B cell (primary cell): ENCODE measurements at regions not wholly inside any gene's neighbourhood (a gene's known extent, or its start where the extent isn't known, plus 50 kb on each side); places are given as distances from the start of the nearest gene placed in this dataset.

Source experiments
- ATAC-seq: fragments of 200-7000 bp; cut with Tn5 transposase; one replicate; pipeline ENCODE4 v1.10.0; 2021; ENCODE audit warnings: low read depth, mild to moderate bottlenecking, moderate number of reproducible peaks, moderate library complexity
- CTCF ChIA-PET: fragments of 350-600 bp; sonication (Branson Sonifier 250); formaldehyde crosslinking; loops from one replicate; lab custom pipeline; 2021; ENCODE audit warnings: antibody characterized with exemption, inconsistent platforms; lab: Charles Lee
- POLR2A ChIA-PET: fragments of 350-600 bp; sonication (Branson Sonifier 250); formaldehyde crosslinking; loops from one replicate; lab custom pipeline; 2021; ENCODE audit warnings: antibody characterized with exemption; lab: Charles Lee
- DNase-seq: peaks from one replicate; pipeline ENCODE4 v3.0.0; 2013
- H2AFZ ChIP-seq: 2 replicates; pipeline ENCODE4 v1.6.1; 2012; ENCODE audit warnings: mild to moderate bottlenecking, low read depth, low read length; ENCODE audit not compliant: insufficient read depth, poor library complexity, severe bottlenecking
- H3K27ac ChIP-seq, 2 donors: 1 replicate in 1 of 2; 2 replicates in 1 of 2; pipeline ENCODE4 v1.5.1; 2012 to 2013; ENCODE audit warnings: low read length in 2 of 2, mild to moderate bottlenecking in 2 of 2, moderate library complexity in 1 of 2
- H3K27me3 ChIP-seq, 4 experiments: fragments of 200-600 bp in 1 of 4; sonication (generic) in 1 of 4; replicated peaks in 1 of 4; 1 replicate in 2 of 4; 2 replicates in 2 of 4; pipeline versions ENCODE4 v1.6.1 to v1.7.0; 2013 to 2016; ENCODE audit warnings: low read length in 3 of 4, mild to moderate bottlenecking in 2 of 4, mixed read lengths in 1 of 4, moderate library complexity in 1 of 4; ENCODE audit not compliant: insufficient read depth in 4 of 4, control insufficient read depth in 3 of 4; ENCODE audit errors: control extremely low read depth in 1 of 4
- H3K36me3 ChIP-seq, 2 experiments: replicated peaks in 1 of 2; 1 replicate in 1 of 2; 2 replicates in 1 of 2; pipeline versions ENCODE4 v1.6.1 to v1.7.1; 2013; ENCODE audit warnings: low read length in 1 of 2; ENCODE audit not compliant: insufficient read depth in 2 of 2, control insufficient read depth in 1 of 2; ENCODE audit errors: control extremely low read depth in 1 of 2, extremely low read depth in 1 of 2
- H3K4me1 ChIP-seq, 2 donors: fragments of 200-600 bp in 1 of 2; sonication (generic) in 1 of 2; 1 replicate in 1 of 2; 2 replicates in 1 of 2; pipeline versions ENCODE4 v1.5.1 to v1.6.1; 2013 to 2017; ENCODE audit warnings: low read length in 2 of 2; ENCODE audit not compliant: control insufficient read depth in 2 of 2, insufficient read depth in 2 of 2
- H3K4me2 ChIP-seq: replicated peaks from 2 replicates; pipeline ENCODE3; 2012; ENCODE audit warnings: mild to moderate bottlenecking, low read depth, low read length; ENCODE audit not compliant: poor library complexity, severe bottlenecking
- H3K4me3 ChIP-seq, 5 experiments: fragments of 200-600 bp in 1 of 5; sonication (generic) in 1 of 5; 1 replicate in 3 of 5; 2 replicates in 2 of 5; pipeline versions ENCODE4 v1.5.1 to v1.7.0; 2011 to 2016; ENCODE audit warnings: low read length in 4 of 5, mild to moderate bottlenecking in 4 of 5, low read depth in 2 of 5, control low read depth in 1 of 5, moderate library complexity in 1 of 5; ENCODE audit not compliant: insufficient read depth in 1 of 5; ENCODE audit errors: control extremely low read depth in 1 of 5, extremely low read depth in 1 of 5
- H3K79me2 ChIP-seq: fragments of 200-600 bp; sonication (generic); one replicate; pipeline ENCODE4 v1.6.0; 2016; ENCODE audit warnings: low read length; ENCODE audit not compliant: control insufficient read depth, insufficient read depth
- H3K9ac ChIP-seq: fragments of 200-600 bp; sonication (generic); 2 replicates; pipeline ENCODE4 v1.6.1; 2017; ENCODE audit warnings: mild to moderate bottlenecking, low read length, moderate library complexity
- H3K9me3 ChIP-seq, 3 donors: one replicate each; pipeline versions ENCODE4 v1.6.1 to v1.7.1; 2013; ENCODE audit warnings: low read length in 2 of 3; ENCODE audit not compliant: control insufficient read depth in 2 of 3, insufficient read depth in 1 of 3; ENCODE audit errors: control extremely low read depth in 1 of 3
- H4K20me1 ChIP-seq: 2 replicates; pipeline ENCODE4 v1.6.0; 2012; ENCODE audit warnings: mild to moderate bottlenecking, low read length; ENCODE audit not compliant: insufficient read depth, control insufficient read depth, poor library complexity, severe bottlenecking
- H3K27ac Mint-ChIP-seq: one replicate; pipeline ENCODE4 v1.8.0; 2021; ENCODE audit warnings: mixed read lengths
- H3K27me3 Mint-ChIP-seq: one replicate; pipeline ENCODE4 v1.8.0; 2021; ENCODE audit warnings: mixed read lengths
- H3K4me1 Mint-ChIP-seq: one replicate; pipeline ENCODE4 v1.8.0; 2021; ENCODE audit warnings: mixed read lengths
- H3K4me3 Mint-ChIP-seq: one replicate; pipeline ENCODE4 v1.8.0; 2021; ENCODE audit warnings: mixed read lengths
- H3K9me3 Mint-ChIP-seq: one replicate; pipeline ENCODE4 v1.8.0; 2022; ENCODE audit warnings: mixed read lengths; ENCODE audit not compliant: insufficient read depth
- EZH2 ChIP-seq: IDR thresholded peaks from 2 replicates; pipeline ENCODE4 v1.6.1; 2012; ENCODE audit warnings: borderline replicate concordance, low read depth, mild to moderate bottlenecking, moderate library complexity, low read length; ENCODE audit not compliant: insufficient read depth, poor library complexity, severe bottlenecking
- intact Hi-C: fragments of 100-400 bp; cut with micrococcal nuclease; formaldehyde crosslinking; loops from one replicate; pipeline ENCODE4 v1.10.0; 2022
- TF ChIP-seq, protein P1 (sequence below): fragments of 200-600 bp; IDR thresholded peaks from one replicate; pipeline ENCODE4 v1.8.0; 2022; ENCODE audit warnings: antibody characterized with exemption, mild to moderate bottlenecking

DNA sequence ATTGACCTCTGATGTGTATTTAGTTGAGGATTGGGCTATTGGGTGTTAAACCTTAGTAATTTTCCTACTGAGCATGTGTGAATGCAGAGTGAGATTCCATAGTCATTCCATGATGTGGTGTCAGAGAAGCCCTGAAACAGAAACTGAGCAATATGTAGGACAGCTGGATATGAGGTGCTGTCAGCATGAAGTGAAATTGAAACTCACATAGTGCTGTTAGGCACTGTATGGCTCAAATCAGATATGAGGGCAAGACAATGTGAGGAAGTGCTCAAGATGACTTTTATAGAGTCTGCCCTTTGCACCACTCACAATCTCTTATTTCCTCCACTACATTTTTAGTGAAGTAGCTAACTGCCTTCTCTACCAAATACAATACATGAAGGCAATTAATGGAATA is 188.3 kb downstream of the SH3BGRL start:
- no peak overlapping the region for H3K4me3 ChIP-seq
- no peaks in the 10 kb centered on the region for H3K79me2 ChIP-seq
- no peak overlapping the region for H3K4me3 Mint-ChIP-seq
- peaks cover 0 to 1% (median 0%) of the 10 kb centered on the region in 3 donors for H3K9me3 ChIP-seq
- ATAC-seq (no peak), DNase-seq (no peak)
- H4K20me1 ChIP-seq = no peaks in the 10 kb centered on the region
- no peak overlapping the region for H3K4me2 ChIP-seq
- H3K9ac ChIP-seq = no peak overlapping the region
- no peak overlapping the region for H3K27ac Mint-ChIP-seq
- H2AFZ ChIP-seq = no peak overlapping the region
- intact Hi-C loops = no loop called here
- H3K27me3 ChIP-seq = no peaks in the 10 kb centered on the region
- ChIA-PET CTCF (no interaction called here), POLR2A (no interaction called here)
- no peaks in the 10 kb centered on the region for H3K9me3 Mint-ChIP-seq
- no peak overlapping the region for H3K27ac ChIP-seq
- TF ChIP-seq, protein P1, sequence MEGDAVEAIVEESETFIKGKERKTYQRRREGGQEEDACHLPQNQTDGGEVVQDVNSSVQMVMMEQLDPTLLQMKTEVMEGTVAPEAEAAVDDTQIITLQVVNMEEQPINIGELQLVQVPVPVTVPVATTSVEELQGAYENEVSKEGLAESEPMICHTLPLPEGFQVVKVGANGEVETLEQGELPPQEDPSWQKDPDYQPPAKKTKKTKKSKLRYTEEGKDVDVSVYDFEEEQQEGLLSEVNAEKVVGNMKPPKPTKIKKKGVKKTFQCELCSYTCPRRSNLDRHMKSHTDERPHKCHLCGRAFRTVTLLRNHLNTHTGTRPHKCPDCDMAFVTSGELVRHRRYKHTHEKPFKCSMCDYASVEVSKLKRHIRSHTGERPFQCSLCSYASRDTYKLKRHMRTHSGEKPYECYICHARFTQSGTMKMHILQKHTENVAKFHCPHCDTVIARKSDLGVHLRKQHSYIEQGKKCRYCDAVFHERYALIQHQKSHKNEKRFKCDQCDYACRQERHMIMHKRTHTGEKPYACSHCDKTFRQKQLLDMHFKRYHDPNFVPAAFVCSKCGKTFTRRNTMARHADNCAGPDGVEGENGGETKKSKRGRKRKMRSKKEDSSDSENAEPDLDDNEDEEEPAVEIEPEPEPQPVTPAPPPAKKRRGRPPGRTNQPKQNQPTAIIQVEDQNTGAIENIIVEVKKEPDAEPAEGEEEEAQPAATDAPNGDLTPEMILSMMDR = no peak
- TF ChIP-seq EZH2 = no peak
- H3K4me1 Mint-ChIP-seq = no peaks in the 10 kb centered on the region
- H3K36me3 ChIP-seq = no peaks in the 10 kb centered on the region
- H3K4me1 ChIP-seq = no peaks in the 10 kb centered on the region
- H3K27me3 Mint-ChIP-seq = peaks cover 3% of the 10 kb centered on the region

DNA sequence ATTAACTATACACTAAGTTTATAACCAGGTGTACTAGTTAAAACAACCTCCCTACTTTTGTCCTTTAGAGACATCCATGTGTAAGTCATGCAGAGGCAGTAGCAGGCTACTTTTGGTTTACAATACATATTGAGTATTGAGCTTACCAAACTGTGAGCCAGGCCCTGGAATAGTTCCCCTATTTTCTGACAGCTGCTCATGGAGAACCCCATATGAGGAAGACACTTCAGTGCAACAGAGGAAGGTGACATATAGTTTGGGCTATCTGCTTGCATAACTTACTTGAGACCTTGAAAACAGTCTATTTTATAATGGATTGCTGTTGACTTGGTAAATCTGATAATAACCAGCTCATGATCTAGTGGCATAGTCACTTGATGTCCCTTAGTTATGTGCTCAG is 190.5 kb downstream of the SH3BGRL start:
- intact Hi-C loops = no loop called here
- H3K9ac ChIP-seq = no peak overlapping the region
- no peaks in the 10 kb centered on the region for H3K4me1 Mint-ChIP-seq

More for the DNA sequence above, 190.5 kb downstream of the SH3BGRL start:
- TF ChIP-seq, protein P1 = no peak
- TF ChIP-seq EZH2 = no peak
- Histone ChIP-seq H3K27me3 (no peaks in the 10 kb centered on the region), H3K79me2 (no peaks in the 10 kb centered on the region), H4K20me1 (no peaks in the 10 kb centered on the region), H3K9me3 (peaks cover 0 to 1% (median 0%) of the 10 kb centered on the region in 3 donors), H3K4me2 (no peak overlapping the region), H2AFZ (no peak overlapping the region), H3K4me3 (no peak overlapping the region), H3K4me1 (no peaks in the 10 kb centered on the region), H3K27ac (no peak overlapping the region), H3K36me3 (no peaks in the 10 kb centered on the region)
- ATAC-seq (no peak), DNase-seq (no peak)
- Mint-ChIP-seq H3K9me3 (no peaks in the 10 kb centered on the region), H3K27me3 (peaks cover 3% of the 10 kb centered on the region), H3K4me3 (no peak overlapping the region), H3K27ac (no peak overlapping the region)
- ChIA-PET CTCF (interaction anchor here (1.7 kb wide), 1 partner anchor 15 kb away, joined by 5 read pairs; no protein-coding TSS in a partner anchor), POLR2A (no interaction called here)
